GM21576 (cell line): ENCODE measurements at regions not wholly inside any gene's neighbourhood (a gene's known extent, or its start where the extent isn't known, plus 50 kb on each side); places are given as distances from the start of the nearest gene placed in this dataset.
"Not testable (repeated sequence)": the region's sequence is repeated elsewhere in the genome, so short reads cannot be mapped to it uniquely, and the experiment has no call there.

Source experiments
- ATAC-seq: cut with Tn5 transposase; IDR thresholded peaks from one replicate; pipeline ENCODE4 v1.9.1; 2021; ENCODE audit warnings: mild to moderate bottlenecking, moderate library complexity; ENCODE audit not compliant: unreplicated experiment

- no peak for ATAC-seq
Measured at GRCh38 chr1:194629011-194629410, 1442.6 kb upstream of the B3GALT2 start.

GRCh38 chr1:194624833-194625232, 1438.4 kb upstream of the B3GALT2 start:
- no peak for ATAC-seq

GRCh38 chr1:194618101-194618500, 1431.7 kb upstream of the B3GALT2 start:
- no peak for ATAC-seq

- ATAC-seq: not testable (repeated sequence)
Measured at GRCh38 chr1:194617272-194617671, 1430.9 kb upstream of the B3GALT2 start.

- ATAC-seq: no peak
Measured at GRCh38 chr1:194616835-194617234, 1430.4 kb upstream of the B3GALT2 start.

- no peak for ATAC-seq
Measured at GRCh38 chr1:194602184-194602583, 1415.8 kb upstream of the B3GALT2 start.

- no peak for ATAC-seq
Measured at GRCh38 chr1:194600716-194601115, 1414.3 kb upstream of the B3GALT2 start.

- no peak for ATAC-seq
Measured at GRCh38 chr1:194598098-194598497, 1411.7 kb upstream of the B3GALT2 start.

GRCh38 chr1:194586302-194586701, 1399.9 kb upstream of the B3GALT2 start:
- no peak for ATAC-seq

GRCh38 chr1:194584052-194584451, 1397.6 kb upstream of the B3GALT2 start:
- ATAC-seq: no peak

- ATAC-seq: no peak
Measured at GRCh38 chr1:194570476-194570875, 1384.1 kb upstream of the B3GALT2 start.

- no peak for ATAC-seq
Measured at GRCh38 chr1:194568610-194569009, 1382.2 kb upstream of the B3GALT2 start.

GRCh38 chr1:194548071-194548470, 1361.7 kb upstream of the B3GALT2 start:
- ATAC-seq: no peak

GRCh38 chr1:194544012-194544411, 1357.6 kb upstream of the B3GALT2 start:
- ATAC-seq: no peak

GRCh38 chr1:194538453-194538852, 1352.0 kb upstream of the B3GALT2 start:
- ATAC-seq: no peak

- ATAC-seq: no peak
Measured at GRCh38 chr1:194537521-194537920, 1351.1 kb upstream of the B3GALT2 start.

GRCh38 chr1:194535369-194535768, 1349.0 kb upstream of the B3GALT2 start:
- ATAC-seq: no peak

- ATAC-seq: no peak
Measured at GRCh38 chr1:194534784-194535183, 1348.4 kb upstream of the B3GALT2 start.

- ATAC-seq: no peak
Measured at GRCh38 chr1:194533641-194534040, 1347.2 kb upstream of the B3GALT2 start.

GRCh38 chr1:194517567-194517966, 1331.2 kb upstream of the B3GALT2 start:
- no peak for ATAC-seq

GRCh38 chr1:194515916-194516315, 1329.5 kb upstream of the B3GALT2 start:
- no peak for ATAC-seq

GRCh38 chr1:194512957-194513356, 1326.5 kb upstream of the B3GALT2 start:
- ATAC-seq: no peak

- ATAC-seq: no peak
Measured at GRCh38 chr1:194512345-194512744, 1325.9 kb upstream of the B3GALT2 start.

- ATAC-seq: no peak
Measured at GRCh38 chr1:194503209-194503608, 1316.8 kb upstream of the B3GALT2 start.
